Non-pigmented ciliary epithelial cell (primary cell): ENCODE measurements at regions not wholly inside any gene's neighbourhood (a gene's known extent, or its start where the extent isn't known, plus 50 kb on each side); places are given as distances from the start of the nearest gene placed in this dataset.
"Not testable (repeated sequence)": the region's sequence is repeated elsewhere in the genome, so short reads cannot be mapped to it uniquely, and the experiment has no call there.

Experiments
- DNase-seq: peaks from one replicate; pipeline ENCODE4 v3.0.0-alpha.2; 2010; ENCODE audit warnings: low read depth

DNA sequence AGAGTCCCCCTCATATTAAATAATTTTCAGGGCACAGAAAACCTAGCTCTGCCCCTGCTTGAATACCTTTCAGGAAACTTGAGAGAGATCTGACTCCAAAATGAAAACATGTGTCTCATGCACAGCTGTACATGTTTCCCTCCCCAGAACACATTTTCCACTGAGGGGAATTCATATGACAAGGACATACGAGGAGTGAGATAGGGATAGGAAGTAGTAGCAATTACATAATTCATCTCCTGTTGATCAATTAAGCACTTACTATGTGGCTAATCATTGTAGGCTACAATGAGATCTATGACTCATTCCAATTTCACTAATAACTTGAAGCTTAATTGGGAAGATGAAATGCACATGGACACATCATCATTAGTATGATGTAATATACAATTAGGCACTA is 302.1 kb downstream of the PCDH11X start:
- not testable (repeated sequence) for DNase-seq

- not testable (repeated sequence) for DNase-seq
These were observed 311.6 kb downstream of the PCDH11X start for GRCh38 chrX:92090756-92091155.

- not testable (repeated sequence) for DNase-seq
These were observed 319.0 kb downstream of the PCDH11X start for GRCh38 chrX:92098136-92098535.

GRCh38 chrX:92100095-92100494 is 320.9 kb downstream of the PCDH11X start:
- not testable (repeated sequence) for DNase-seq

- DNase-seq, result not testable (repeated sequence)
These were observed 326.5 kb downstream of the PCDH11X start for GRCh38 chrX:92105693-92106092.

DNA sequence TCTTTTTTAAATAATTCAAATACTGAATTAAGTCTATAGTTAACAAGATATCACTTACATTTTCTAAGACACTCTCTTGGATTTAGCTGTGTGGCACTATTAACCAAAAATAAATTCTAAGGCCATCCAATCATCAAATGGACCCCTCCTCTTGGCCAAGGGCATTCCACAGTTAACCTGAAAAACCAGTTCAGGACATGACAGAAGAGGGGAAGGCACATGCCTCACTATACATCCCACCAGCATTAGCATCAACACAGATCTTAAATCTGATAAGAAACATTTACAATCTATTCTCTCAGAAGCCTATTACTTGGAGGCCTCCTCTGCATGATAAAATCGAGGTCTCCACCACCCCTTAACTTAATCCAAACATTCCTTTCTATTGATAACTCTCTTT is 327.5 kb downstream of the PCDH11X start:
- DNase-seq, result not testable (repeated sequence)

DNA sequence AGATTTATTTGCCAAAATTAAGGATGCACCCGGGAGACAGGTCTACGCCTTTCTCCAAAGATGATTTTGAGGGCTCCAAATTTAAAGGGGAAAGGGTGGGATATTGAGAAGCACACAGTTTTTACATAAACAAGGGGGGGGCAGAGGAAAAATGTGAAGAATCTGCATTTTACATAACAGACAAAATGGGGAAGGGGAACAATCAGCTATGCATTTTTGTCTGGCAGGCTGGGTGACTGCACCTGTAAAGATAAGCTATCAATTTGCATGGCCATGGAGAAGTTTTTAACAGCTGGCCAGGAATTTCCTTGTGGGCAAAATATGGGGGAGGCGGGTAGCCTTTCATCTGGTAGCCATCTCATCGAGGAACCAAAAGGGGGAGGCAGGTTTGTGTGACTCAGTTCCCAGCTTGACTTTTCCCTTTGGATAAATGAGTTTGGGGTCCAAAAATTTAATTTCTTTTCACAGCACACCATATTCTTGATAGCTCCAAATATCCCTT is 331.3 kb downstream of the PCDH11X start:
- not testable (repeated sequence) for DNase-seq

- not testable (repeated sequence) for DNase-seq
These were observed 338.5 kb downstream of the PCDH11X start for GRCh38 chrX:92117701-92118100.

DNA sequence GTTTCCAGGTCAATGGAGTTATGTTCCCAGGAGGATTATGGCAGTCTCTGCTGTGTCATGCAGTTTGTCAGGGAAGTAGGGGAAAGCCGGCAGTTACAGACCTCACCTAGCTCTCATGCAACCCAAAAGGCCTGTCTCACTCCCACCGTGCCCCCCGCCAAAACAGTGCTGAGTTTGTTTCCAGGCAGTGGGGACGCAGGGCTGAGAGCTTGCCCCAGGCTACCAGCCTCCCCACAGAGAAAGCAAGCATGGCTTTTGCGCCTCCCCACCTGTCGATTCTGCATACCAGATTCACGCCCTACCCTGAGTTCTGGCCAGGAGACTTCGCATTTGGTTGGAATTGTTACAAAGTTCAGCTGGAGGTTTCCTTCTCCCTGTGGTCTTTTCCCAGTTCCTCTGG is 383.9 kb downstream of the PCDH11X start:
- DNase-seq, result not testable (repeated sequence)

- no peak for DNase-seq
These were observed 430.8 kb downstream of the PCDH11X start for GRCh38 chrX:92209936-92210335.

GRCh38 chrX:92213786-92214185 is 434.6 kb downstream of the PCDH11X start:
- DNase-seq, result no peak

DNA sequence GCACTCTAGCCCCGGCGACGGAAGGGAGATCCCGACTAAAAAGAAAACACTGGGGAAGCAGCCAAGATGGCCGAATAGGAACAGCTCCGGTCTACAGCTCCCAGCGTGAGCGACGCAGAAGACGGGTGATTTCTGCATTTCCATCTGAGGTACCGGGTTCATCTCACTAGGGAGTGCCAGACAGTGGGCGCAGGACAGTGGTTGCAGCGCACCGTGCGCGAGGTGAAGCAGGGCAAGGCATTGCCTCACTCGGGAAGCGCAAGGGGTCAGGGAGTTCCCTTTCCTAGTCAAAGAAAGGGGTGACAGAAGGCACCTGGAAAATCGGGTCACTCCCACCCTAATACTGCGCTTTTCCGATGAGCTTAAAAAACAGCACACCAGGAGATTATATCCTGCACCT is 435.8 kb downstream of the PCDH11X start:
- DNase-seq, result not testable (repeated sequence)

DNA sequence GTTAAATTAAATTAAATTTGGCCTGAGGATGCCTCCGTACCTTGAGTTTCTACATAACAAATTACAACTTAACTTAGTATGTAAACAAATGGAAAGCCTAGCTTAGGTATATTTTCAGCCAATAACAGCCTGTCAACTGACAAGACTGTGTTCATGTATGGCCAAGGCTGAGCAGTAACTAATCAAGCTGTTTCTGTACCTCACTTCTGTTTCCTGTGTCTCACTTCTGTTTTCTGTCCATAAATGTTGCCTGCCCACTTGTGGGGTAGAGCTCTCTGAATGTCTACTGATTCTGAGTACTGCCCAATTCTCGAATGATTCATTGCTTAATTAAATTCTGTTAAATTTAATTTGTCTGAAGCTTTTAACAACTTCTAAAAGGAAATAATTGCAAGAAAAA is 445.2 kb downstream of the PCDH11X start:
- no peak for DNase-seq

- no peak for DNase-seq
These were observed 451.5 kb downstream of the PCDH11X start for GRCh38 chrX:92230628-92231027.

GRCh38 chrX:92231391-92231790 is 452.2 kb downstream of the PCDH11X start:
- DNase-seq, result no peak

GRCh38 chrX:92232182-92232581 is 453.0 kb downstream of the PCDH11X start:
- DNase-seq, result no peak

DNA sequence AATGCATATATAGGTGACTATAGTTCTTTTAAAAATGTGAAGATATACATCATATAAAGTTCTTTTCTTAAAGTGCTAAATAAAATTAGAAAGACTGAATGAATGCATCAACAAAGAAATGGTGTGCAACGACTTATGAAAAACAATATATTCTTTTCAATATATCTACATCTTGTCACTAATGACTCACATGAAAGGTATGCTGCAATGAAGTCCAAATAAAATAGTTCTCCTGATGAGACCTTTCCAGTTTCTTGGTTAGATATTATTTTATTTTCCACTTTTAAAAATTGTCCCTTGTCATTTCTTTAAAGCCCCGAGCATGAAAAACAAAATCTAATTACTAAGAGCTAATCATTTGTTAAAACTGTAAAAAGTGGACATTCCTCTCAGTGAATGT is 462.1 kb downstream of the PCDH11X start:
- DNase-seq, result no peak

DNA sequence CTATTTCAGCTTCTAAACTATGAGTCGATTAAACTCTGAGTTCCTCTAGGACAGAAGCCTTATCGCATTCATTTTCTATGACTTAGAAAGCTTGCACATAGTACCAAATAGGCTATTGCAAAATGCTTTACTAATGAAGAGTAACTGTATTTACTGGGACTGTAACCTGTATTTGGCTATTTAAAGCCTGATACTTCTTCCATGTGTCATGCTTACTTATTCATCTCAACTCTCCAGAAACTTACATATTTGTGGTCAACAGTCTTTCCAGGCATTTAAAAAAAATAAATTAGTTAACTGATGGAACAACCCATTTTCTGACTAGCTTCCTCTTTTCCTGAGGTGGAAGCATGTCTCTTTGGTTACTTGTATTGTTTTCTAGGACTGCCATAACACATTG is 467.9 kb downstream of the PCDH11X start:
- DNase-seq, result peak; percentile 27

DNA sequence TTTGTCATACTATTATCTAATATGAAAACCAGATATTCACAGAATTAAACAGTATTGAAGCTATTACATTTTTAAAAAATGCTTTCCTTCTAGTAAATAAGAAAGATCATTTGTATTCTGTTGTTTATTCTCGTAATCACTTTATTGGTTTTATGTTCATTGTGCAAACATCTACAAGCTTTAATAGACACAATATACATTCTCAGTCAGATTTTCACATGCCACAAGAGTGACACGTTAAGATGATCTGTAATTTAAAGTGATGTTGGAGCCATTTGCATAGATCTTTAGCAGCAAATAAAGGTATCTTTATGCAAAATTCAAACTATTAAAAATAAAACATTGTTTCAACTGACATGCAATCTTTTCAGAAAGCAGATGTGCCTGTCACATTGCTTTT is 469.9 kb downstream of the PCDH11X start:
- no peak for DNase-seq

DNA sequence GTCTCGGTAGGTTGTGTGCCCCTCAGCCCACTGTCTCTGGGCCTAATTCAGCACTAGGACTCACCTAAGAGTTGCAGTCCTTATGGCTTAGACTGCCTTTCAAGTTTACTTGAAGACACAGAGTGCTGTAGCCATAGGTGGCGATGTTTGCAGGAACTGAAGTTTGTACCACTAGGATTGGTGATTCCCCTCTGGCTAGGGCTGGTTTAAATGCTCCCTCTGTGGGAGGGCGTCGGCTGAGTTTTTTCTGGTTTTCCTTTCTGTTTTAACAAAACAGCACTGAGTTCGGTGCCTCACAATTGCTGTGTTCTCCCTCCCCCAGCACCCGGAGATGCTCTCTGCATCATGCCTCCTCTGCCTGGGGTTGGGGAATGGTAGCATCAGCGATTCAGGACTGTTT is 480.9 kb downstream of the PCDH11X start:
- no peak for DNase-seq

DNA sequence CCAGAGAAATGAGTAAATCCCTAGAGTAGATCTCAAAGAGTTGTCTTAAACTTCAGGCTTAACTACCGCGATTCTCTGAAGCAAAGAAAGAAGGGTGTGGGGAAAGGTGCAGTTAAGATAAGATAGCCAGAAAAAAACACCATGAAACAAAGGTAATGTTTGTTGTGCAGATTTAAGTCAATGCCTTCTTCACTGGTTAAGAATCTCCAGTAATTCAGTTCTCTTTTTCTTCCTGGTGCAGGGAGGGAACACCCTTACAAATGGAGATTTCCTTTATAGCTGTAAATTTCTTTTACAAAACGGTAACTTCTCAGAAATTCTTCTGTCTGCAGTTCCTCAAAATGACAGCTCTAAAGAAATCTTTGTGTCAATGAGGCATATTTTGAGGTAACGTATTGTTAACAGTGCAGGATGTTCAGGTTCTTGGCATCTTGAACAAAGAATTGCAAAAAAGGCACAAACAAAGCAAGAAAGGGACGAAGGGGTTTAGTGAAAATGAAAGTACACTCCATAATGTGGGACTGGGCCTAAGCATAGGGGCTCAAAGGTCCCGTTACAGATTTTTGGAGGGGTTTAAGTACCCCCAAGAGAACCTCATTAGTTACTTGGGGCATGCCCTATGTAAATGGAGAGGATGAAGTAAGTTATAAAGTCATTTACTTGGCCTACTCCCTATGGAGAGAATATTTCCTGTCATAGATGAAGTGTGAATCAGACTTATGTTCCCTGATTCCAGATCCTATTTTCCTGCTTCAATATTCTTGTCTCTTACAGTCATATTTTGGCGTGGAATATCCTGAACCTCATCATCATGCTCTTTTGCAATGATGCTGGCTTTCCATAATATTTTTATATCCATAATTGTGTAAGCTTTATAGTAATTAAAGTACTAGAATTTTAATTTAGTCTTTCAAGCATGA is 492.0 kb downstream of the PCDH11X start:
- DNase-seq, result no peak

DNA sequence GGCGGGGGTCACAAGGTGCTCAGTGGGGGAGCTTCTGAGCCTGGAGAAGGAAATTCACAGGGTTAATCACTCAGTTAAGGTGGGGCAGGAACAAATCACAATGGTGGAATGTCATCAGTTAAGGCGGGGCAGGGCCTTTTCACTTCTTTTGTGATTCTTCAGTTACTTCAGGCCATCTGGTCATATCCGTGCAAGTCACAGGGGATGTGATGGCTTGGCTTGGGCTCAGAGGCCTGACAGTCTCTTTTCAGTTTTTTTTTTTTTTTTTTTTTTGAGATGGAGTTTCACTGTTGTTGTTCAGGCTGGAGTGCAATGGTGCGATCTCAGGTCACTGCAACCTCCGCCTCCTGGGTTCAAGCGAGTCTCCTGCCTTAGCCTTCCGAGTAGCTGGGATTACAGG is 499.4 kb downstream of the PCDH11X start:
- not testable (repeated sequence) for DNase-seq

GRCh38 chrX:92280347-92280746 is 501.2 kb downstream of the PCDH11X start:
- not testable (repeated sequence) for DNase-seq

DNA sequence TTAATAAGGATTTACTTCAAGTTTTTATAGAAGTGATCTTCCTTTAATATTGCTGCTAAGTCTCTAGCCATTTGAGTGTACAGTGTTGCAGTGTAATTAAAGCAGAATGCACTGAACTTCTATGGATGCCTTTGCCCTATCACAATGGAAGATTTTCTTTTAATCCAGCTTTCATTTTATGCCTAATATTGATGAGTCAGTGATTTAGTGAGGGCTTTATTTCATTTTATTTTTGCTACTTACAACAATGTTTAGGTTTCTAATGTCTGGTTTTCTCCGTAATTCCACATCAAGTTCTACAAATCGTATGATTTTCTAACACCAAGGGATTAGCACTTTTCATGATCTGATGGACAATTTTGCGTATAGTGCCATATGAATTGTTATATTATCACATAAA is 504.1 kb downstream of the PCDH11X start:
- no peak for DNase-seq
